GM12878 (cell line): ENCODE measurements at regions not wholly inside any gene's neighbourhood (a gene's known extent, or its start where the extent isn't known, plus 50 kb on each side); places are given as distances from the start of the nearest gene placed in this dataset.

ENCODE experiments used
- ATAC-seq: fragments of 200-7000 bp; cut with Tn5 transposase; 3 replicates; pipeline ENCODE4 v1.9.1; 2020; ENCODE audit warnings: mild to moderate bottlenecking, moderate library complexity
- BruUV-seq: library from RNA; stranded (reverse); fragments of 400-500 nt; replicated peaks from 2 replicates; lab custom pipeline; 2021; lab: Mats Ljungman, UMichigan
- CTCF ChIA-PET: fragments of 300-600 bp; sonication (Branson Sonifier 250); formaldehyde crosslinking; extraction: SDS; loops from one replicate; lab custom pipeline; 2021; ENCODE audit warnings: inconsistent platforms; lab: Yijun Ruan, JAX
- POLR2A ChIA-PET: fragments of 350-600 bp; formaldehyde crosslinking; extraction: SDS; loops from one replicate; lab custom pipeline; 2021; ENCODE audit warnings: inconsistent platforms; lab: Charles Lee
- RAD21 ChIA-PET: fragments of 300-600 bp; sonication (Branson Sonifier 250); formaldehyde crosslinking; loops from one replicate; lab custom pipeline; 2023; ENCODE audit warnings: antibody characterized with exemption; ENCODE audit not compliant: unreplicated experiment; lab: Charles Lee
- SMC1A ChIA-PET: fragments of 300-600 bp; sonication (Branson Sonifier 250); formaldehyde crosslinking; loops from one replicate; lab custom pipeline; 2023; ENCODE audit not compliant: unreplicated experiment, uncharacterized antibody; lab: Charles Lee
- DNase-seq: peaks from one replicate; pipeline ENCODE4 v3.0.0-alpha.2; 2011; ENCODE audit warnings: low read depth, low spot score
- FAIRE-seq: peaks from 3 replicates; lab custom pipeline; 2011; peaks lifted over from hg19 to GRCh38; lab: Jason Lieb, UNC
- H2AFZ ChIP-seq: 2 replicates; pipeline ENCODE4 v1.6.0; 2011; ENCODE audit warnings: low read depth, low read length, control low read depth; ENCODE audit not compliant: control insufficient read depth
- H3K27ac ChIP-seq: 2 replicates; pipeline ENCODE4 v1.5.1; 2011; ENCODE audit warnings: control low read depth; ENCODE audit not compliant: control insufficient read depth, insufficient read depth
- H3K27me3 ChIP-seq, 2 experiments: replicated peaks in 1 of 2; 2 replicates each; pipeline versions ENCODE4 v1.6.0 to v1.6.1; 2011; ENCODE audit warnings: low read length in 1 of 2; ENCODE audit not compliant: control insufficient read depth in 2 of 2, insufficient read depth in 2 of 2
- H3K36me3 ChIP-seq, 2 experiments: 2 replicates each; pipeline ENCODE4 v1.5.1; 2011; ENCODE audit warnings: low read length in 1 of 2; ENCODE audit not compliant: control insufficient read depth in 2 of 2, insufficient read depth in 2 of 2
- H3K4me1 ChIP-seq: 2 replicates; pipeline ENCODE4 v1.6.1; 2011; ENCODE audit warnings: mild to moderate bottlenecking, low read length, moderate library complexity, mixed read lengths; ENCODE audit not compliant: control insufficient read depth, insufficient read depth
- H3K4me2 ChIP-seq: 2 replicates; pipeline ENCODE4 v1.6.0; 2011; ENCODE audit warnings: control low read depth; ENCODE audit not compliant: control insufficient read depth, insufficient read depth
- H3K4me3 ChIP-seq: fragments of 200-600 bp; sonication (generic); 2 replicates; pipeline ENCODE4 v1.5.1; 2016
- H3K79me2 ChIP-seq: 2 replicates; pipeline ENCODE4 v1.6.0; 2011; ENCODE audit warnings: low read length; ENCODE audit not compliant: control insufficient read depth, insufficient read depth
- H3K9ac ChIP-seq: 2 replicates; pipeline ENCODE4 v1.8.0; 2011; ENCODE audit warnings: low read length, control low read depth, mixed read lengths; ENCODE audit not compliant: control insufficient read depth, insufficient read depth
- H3K9me3 ChIP-seq: replicated peaks from 3 replicates; pipeline ENCODE4 v1.5.1; 2011; ENCODE audit warnings: mild to moderate bottlenecking, low read length; ENCODE audit not compliant: control insufficient read depth, insufficient read depth
- H4K20me1 ChIP-seq: 2 replicates; pipeline ENCODE4 v1.6.0; 2011; ENCODE audit not compliant: control insufficient read depth, insufficient read depth
- BCL11A ChIP-seq: IDR thresholded peaks from 2 replicates; pipeline ENCODE4 v1.6.1; 2011; ENCODE audit warnings: low read depth, low read length
- BMI1 ChIP-seq: fragments of 450-650 bp; IDR thresholded peaks from 2 replicates; pipeline ENCODE4 v1.6.1; 2016; ENCODE audit warnings: mild to moderate bottlenecking, moderate library complexity, borderline replicate concordance
- CEBPB ChIP-seq, 2 experiments: fragments of 150-350 bp in 1 of 2; IDR thresholded peaks; 2 replicates each; pipeline ENCODE4 v1.6.1; 2012 to 2014; ENCODE audit warnings: low read depth in 2 of 2, low read length in 2 of 2, borderline replicate concordance in 1 of 2, inconsistent platforms in 1 of 2
- DPF2 ChIP-seq: fragments of 450-650 bp; IDR thresholded peaks from 2 replicates; pipeline ENCODE4 v1.6.1; 2017; ENCODE audit warnings: mild to moderate bottlenecking
- EP300 ChIP-seq, 2 experiments: fragments of 150-350 bp in 1 of 2; IDR thresholded peaks; 2 replicates each; pipeline ENCODE4 v1.6.1; 2011 to 2012; ENCODE audit warnings: low read depth in 2 of 2, low read length in 2 of 2, borderline replicate concordance in 1 of 2, improper control_type of control experiment in 1 of 2, inconsistent platforms in 1 of 2; ENCODE audit not compliant: control insufficient read depth in 1 of 2
- FOS ChIP-seq: IDR thresholded peaks from 3 replicates; pipeline ENCODE4 v1.6.1; 2011; ENCODE audit warnings: borderline replicate concordance; ENCODE audit not compliant: insufficient read length; ENCODE audit errors: extremely low read depth
- IRF4 ChIP-seq: IDR thresholded peaks from 2 replicates; pipeline ENCODE4 v1.6.1; 2011; ENCODE audit warnings: low read depth, low read length
- JUNB ChIP-seq: IDR thresholded peaks from 2 replicates; pipeline ENCODE4 v1.6.1; 2016; ENCODE audit warnings: antibody characterized with exemption, mild to moderate bottlenecking
- MEF2B ChIP-seq: fragments of 450-650 bp; IDR thresholded peaks from 2 replicates; pipeline ENCODE4 v1.6.1; 2018; ENCODE audit warnings: mild to moderate bottlenecking, moderate library complexity; ENCODE audit not compliant: partially characterized antibody, poor library complexity, severe bottlenecking
- MXI1 ChIP-seq: fragments of 150-350 bp; IDR thresholded peaks from 2 replicates; pipeline ENCODE4 v1.6.1; 2011; ENCODE audit warnings: low read depth, mild to moderate bottlenecking, inconsistent platforms, low read length, improper control_type of control experiment
- MYC ChIP-seq: IDR thresholded peaks from 2 replicates; pipeline ENCODE4 v1.6.1; 2011; ENCODE audit warnings: mild to moderate bottlenecking, low read length, moderate library complexity, inconsistent platforms; ENCODE audit not compliant: insufficient read depth, insufficient replicate concordance, insufficient read length, severe bottlenecking
- PKNOX1 ChIP-seq: fragments of 450-650 bp; IDR thresholded peaks from 2 replicates; pipeline ENCODE4 v1.6.1; 2016; ENCODE audit warnings: mild to moderate bottlenecking
- POLR2A ChIP-seq: IDR thresholded peaks from 2 replicates; pipeline ENCODE4 v1.6.1; 2011; ENCODE audit warnings: low read depth, mild to moderate bottlenecking, low read length
- POU2F2 ChIP-seq: IDR thresholded peaks from 3 replicates; pipeline ENCODE4 v1.6.1; 2011; ENCODE audit warnings: low read depth, mild to moderate bottlenecking, low read length, borderline replicate concordance
- RUNX3 ChIP-seq: IDR thresholded peaks from 2 replicates; pipeline ENCODE4 v1.6.1; 2012; ENCODE audit warnings: low read length, inconsistent platforms
- ZBTB11 ChIP-seq: fragments of 450-650 bp; formaldehyde crosslinking; IDR thresholded peaks from 2 replicates; pipeline ENCODE4 v1.5.0; 2022; ENCODE audit warnings: mild to moderate bottlenecking, missing genetic modification characterization
- WGBS: methylation state at CpG from one replicate; pipeline ENCODE4 v1.1.6; 2016; ENCODE audit warnings: low lambda C conversion rate; ENCODE audit not compliant: insufficient replicate concordance, insufficient coverage; ENCODE audit errors: missing lambda C conversion rate; 5-methylcytosine and 5-hydroxymethylcytosine counted together
- in situ Hi-C: fragments of 300-500 bp; cut with MboI; formaldehyde crosslinking; loops from 9 replicates; pipeline ENCODE4 v1.14.3; 2018; ENCODE audit warnings: mixed read lengths
- intact Hi-C: fragments of 100-400 bp; cut with micrococcal nuclease; formaldehyde crosslinking; loops from one replicate; pipeline ENCODE4 v1.14.2; 2022; ENCODE audit not compliant: unreplicated experiment
- TF ChIP-seq, protein P1 (sequence below): fragments of 450-650 bp; IDR thresholded peaks from 2 replicates; pipeline ENCODE4 v1.6.1; 2017; ENCODE audit warnings: mild to moderate bottlenecking, moderate library complexity

DNA sequence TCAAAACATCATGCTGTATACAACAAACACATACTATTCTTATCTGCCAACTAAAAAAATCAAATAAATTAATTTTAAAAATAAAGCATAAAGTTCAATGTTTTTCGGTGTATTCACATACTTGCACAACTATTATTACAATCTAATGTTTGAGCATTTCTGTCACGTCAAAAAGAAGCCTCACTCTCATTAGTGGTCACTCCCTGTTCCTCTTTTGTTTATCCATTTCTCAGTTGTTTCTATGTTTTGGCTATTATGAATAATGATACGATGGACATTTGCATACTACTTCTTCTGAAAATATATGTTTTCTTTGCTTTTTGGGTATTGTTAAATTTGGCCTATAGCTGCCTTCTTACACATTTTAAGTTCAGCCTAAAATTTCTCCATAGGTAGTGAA is 773.0 kb upstream of the HS6ST1 start:
- Histone ChIP-seq H3K27me3 (no peaks in the 10 kb centered on the region), H3K4me1 (no peaks in the 10 kb centered on the region), H3K9me3 (no peaks in the 10 kb centered on the region), H3K4me2 (no peak overlapping the region), H4K20me1 (no peaks in the 10 kb centered on the region), H3K4me3 (no peak overlapping the region), H2AFZ (no peak overlapping the region), H3K36me3 (no peaks in the 10 kb centered on the region), H3K79me2 (no peaks in the 10 kb centered on the region), H3K9ac (no peak overlapping the region), H3K27ac (no peak overlapping the region)
- CTCF ChIA-PET, result no interaction called here
- POLR2A ChIA-PET, result no interaction called here
- 21% methylated on average over 3 of the region's 3 CpGs for WGBS
- in situ Hi-C loops, result no loop called here
- no TSS peak for BruUV-seq
- ATAC-seq (peak; percentile 89), DNase-seq (no peak), FAIRE-seq (no peak)
- SMC1A ChIA-PET, result interaction anchor here (1.0 kb wide), 1 partner anchor 9 kb away, joined by 4 read pairs; no protein-coding TSS in a partner anchor
- intact Hi-C loops, result no loop called here
- RAD21 ChIA-PET, result no interaction called here
- TF ChIP-seq DPF2 (peak; percentile 23; the same call in 1 of the 2 replicates), JUNB (peak; percentile 29), BMI1 (peak; percentile 54; the same call in 1 of the 2 replicates), PKNOX1 (peak; percentile 56), MEF2B (peak; percentile 26), BCL11A (peak; percentile 96), CEBPB (IDR thresholded peaks at IDR 0.05; ENCODE audit: borderline replicate concordance in 1 of 2, low read depth in 2 of 2, low read length in 2 of 2) (no peak), FOS (no peak), EP300 (IDR thresholded peaks at IDR 0.05; ENCODE audit: borderline replicate concordance in 1 of 2, control insufficient read depth in 1 of 2, low read depth in 2 of 2, low read length in 2 of 2) (peak; percentile 49 to 77; a peak in 3 of 4 replicates), POU2F2 (peak; percentile 75; the same call in 1 of the 3 replicates), IRF4 (peak; percentile 78; the same call in 1 of the 2 replicates), MXI1 (no peak), ZBTB11 (CRISPR knock-in tag) (no peak), POLR2A (no peak), MYC (no peak), RUNX3 (peak; percentile 62)
- TF ChIP-seq, protein P1, sequence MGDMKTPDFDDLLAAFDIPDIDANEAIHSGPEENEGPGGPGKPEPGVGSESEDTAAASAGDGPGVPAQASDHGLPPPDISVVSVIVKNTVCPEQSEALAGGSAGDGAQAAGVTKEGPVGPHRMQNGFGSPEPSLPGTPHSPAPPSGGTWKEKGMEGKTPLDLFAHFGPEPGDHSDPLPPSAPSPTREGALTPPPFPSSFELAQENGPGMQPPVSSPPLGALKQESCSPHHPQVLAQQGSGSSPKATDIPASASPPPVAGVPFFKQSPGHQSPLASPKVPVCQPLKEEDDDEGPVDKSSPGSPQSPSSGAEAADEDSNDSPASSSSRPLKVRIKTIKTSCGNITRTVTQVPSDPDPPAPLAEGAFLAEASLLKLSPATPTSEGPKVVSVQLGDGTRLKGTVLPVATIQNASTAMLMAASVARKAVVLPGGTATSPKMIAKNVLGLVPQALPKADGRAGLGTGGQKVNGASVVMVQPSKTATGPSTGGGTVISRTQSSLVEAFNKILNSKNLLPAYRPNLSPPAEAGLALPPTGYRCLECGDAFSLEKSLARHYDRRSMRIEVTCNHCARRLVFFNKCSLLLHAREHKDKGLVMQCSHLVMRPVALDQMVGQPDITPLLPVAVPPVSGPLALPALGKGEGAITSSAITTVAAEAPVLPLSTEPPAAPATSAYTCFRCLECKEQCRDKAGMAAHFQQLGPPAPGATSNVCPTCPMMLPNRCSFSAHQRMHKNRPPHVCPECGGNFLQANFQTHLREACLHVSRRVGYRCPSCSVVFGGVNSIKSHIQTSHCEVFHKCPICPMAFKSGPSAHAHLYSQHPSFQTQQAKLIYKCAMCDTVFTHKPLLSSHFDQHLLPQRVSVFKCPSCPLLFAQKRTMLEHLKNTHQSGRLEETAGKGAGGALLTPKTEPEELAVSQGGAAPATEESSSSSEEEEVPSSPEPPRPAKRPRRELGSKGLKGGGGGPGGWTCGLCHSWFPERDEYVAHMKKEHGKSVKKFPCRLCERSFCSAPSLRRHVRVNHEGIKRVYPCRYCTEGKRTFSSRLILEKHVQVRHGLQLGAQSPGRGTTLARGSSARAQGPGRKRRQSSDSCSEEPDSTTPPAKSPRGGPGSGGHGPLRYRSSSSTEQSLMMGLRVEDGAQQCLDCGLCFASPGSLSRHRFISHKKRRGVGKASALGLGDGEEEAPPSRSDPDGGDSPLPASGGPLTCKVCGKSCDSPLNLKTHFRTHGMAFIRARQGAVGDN, result 0 out of 2 replicates have a peak, but pooled peaks have one; percentile 3
